GM13977 (cell line): ENCODE measurements at regions not wholly inside any gene's neighbourhood (a gene's known extent, or its start where the extent isn't known, plus 50 kb on each side); places are given as distances from the start of the nearest gene placed in this dataset.

ENCODE experiments used
- DNase-seq: peaks from one replicate; pipeline ENCODE4 v3.0.0; 2012; ENCODE audit warnings: low spot score
- in situ Hi-C: fragments of 300-500 bp; cut with MboI; formaldehyde crosslinking; loops from one replicate; pipeline ENCODE4 v1.12.0; 2022; ENCODE audit warnings: low sequenced_read_pairs, low pct_unique_long_range_greater_than_20kb, mixed read lengths, inconsistent platforms; ENCODE audit not compliant: unreplicated experiment
- TF ChIP-seq, protein P1 (sequence below): IDR thresholded peaks from 2 replicates; pipeline ENCODE4 v1.5.1; 2012; ENCODE audit warnings: mild to moderate bottlenecking, control low read depth; ENCODE audit not compliant: insufficient read depth; ENCODE audit errors: extremely low read depth, missing control alignments

DNA sequence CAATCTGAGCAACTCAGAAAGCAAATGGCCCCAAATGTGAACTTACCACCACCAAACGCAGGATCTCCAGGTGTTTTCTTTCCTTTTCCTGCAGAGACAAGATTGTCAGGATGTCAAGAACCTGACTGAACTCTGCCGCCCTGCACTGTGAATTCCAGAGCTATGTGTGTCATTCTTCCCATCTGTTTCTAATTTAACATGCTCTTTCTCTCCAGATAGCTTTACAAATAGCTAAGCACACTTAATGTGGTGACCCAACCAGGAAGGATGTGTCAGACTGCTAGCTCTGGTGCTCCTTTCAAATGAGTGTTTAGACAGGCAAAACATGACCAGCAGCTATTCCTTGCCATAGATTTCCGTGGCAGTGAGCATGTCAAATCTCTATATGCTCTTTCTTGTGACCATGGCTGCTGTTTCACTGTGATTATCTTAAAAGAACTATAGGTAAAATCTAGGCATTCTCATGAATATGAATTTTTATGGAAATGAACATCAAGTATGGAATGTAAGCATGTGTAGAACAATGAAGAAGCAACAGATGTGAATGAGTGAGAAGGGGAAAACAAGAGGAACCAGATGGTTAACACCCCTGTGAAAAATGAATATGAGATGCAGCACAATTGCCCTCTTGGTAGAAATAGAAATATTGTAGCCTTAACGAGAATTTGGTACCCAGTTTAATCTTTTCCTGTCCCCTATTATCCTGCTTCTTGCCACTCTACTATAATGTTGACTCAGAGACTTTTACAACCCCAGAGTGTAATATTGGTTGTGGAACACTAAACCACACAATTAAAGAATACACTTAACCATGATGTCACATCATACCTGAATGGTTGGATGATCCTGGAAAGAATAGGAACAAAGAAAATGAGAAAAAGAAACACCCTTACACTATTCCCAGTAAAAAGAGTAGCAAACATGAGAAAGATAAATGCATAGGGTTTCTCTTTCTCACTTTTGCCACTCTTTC is 247.8 kb upstream of the DKK2 start:
- no peak for DNase-seq
- TF ChIP-seq, protein P1, sequence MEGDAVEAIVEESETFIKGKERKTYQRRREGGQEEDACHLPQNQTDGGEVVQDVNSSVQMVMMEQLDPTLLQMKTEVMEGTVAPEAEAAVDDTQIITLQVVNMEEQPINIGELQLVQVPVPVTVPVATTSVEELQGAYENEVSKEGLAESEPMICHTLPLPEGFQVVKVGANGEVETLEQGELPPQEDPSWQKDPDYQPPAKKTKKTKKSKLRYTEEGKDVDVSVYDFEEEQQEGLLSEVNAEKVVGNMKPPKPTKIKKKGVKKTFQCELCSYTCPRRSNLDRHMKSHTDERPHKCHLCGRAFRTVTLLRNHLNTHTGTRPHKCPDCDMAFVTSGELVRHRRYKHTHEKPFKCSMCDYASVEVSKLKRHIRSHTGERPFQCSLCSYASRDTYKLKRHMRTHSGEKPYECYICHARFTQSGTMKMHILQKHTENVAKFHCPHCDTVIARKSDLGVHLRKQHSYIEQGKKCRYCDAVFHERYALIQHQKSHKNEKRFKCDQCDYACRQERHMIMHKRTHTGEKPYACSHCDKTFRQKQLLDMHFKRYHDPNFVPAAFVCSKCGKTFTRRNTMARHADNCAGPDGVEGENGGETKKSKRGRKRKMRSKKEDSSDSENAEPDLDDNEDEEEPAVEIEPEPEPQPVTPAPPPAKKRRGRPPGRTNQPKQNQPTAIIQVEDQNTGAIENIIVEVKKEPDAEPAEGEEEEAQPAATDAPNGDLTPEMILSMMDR = no peak
- in situ Hi-C loops = no loop called here

DNA sequence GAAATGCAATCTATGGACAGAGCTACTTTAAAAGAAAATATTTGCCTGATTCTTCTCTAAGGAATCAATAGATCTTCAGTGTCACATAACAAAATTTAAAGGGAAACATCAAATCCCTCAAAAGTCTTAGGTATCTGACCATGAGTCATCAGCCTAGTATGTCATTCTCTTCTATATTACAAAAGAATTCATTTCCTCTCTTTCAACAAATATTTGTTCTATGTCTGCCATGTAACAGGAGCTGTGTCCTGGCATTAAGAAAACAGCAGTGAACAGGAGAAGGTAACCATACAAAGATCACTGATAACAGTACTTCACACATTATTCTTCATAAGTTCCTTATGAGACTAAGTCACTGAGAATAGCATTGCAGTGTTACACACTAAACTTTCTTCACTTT is 243.6 kb upstream of the DKK2 start:
- in situ Hi-C loops = no loop called here
- TF ChIP-seq, protein P1 = no peak
- DNase-seq = no peak

DNA sequence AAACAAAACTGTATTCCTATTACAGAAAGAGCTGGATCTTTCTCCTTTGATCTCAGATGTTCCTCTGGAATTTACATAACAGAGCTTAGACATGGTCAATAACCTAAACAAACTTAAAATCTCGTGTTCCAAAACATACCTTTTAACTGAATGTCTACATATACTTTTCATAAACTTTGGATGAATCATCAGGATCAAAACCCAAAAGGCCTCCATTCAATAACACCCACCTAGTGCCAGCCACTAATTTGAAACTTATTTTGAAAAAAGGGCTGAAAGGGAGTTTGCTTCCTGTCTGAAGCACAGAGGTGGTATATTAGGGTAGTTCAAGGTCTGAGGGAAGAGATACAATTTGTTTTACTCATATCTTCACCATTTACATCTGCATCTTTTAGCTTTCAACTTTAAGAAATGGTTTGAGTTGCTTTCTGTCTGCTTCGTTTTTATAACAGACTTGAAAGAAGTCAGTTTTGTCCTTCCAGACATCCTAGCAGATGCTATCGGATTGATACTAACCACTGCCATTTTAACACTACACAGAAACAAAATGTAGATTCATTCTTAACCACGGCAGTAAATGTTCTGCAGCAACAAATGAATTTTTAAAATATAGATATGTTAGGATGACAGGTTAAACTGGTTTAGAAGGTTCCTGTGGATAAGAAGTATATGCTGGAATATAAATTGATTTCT is 242.8 kb upstream of the DKK2 start:
- no peak for DNase-seq
- TF ChIP-seq, protein P1 = no peak
- in situ Hi-C loops = no loop called here

DNA sequence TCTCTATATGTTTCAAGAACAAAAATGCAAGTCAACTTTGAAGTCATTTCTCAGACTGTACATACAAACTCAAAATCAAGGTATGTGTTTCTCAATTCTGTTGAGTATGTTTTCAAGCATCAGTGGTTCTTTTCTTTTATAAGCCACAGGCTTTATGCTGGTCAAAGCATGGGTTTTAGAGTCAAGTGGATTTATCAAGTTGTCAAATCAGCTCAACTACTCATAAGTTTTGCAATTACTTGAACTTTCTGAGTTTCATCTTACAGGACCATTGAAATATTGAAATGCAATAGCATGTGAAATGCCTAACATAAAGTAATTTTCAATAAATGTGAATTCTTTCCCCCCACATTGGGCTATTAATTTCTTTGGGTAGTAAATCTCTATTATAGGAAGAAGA is 239.9 kb upstream of the DKK2 start:
- TF ChIP-seq, protein P1 = no peak
- in situ Hi-C loops = no loop called here
- DNase-seq = no peak

DNA sequence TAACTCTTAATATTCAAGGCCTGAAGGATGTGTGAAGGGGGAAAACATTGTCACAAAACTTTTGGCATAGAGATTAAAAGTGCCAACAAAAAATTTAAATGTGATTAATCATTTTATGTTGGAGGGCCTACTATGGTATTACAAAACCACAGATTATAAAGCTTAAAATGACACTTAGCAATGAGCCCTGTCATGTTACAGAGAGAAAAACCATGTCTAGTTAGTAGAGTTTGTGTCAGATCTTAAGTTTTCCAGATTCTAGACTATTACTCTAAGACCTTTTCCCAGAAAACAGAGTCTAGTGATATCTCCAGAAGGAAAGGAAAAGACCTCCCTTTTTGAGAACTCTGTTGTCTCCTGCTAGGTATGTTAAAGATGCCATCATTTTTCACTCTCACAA is 239.1 kb upstream of the DKK2 start:
- in situ Hi-C loops = no loop called here
- no peak for DNase-seq
- TF ChIP-seq, protein P1 = no peak

DNA sequence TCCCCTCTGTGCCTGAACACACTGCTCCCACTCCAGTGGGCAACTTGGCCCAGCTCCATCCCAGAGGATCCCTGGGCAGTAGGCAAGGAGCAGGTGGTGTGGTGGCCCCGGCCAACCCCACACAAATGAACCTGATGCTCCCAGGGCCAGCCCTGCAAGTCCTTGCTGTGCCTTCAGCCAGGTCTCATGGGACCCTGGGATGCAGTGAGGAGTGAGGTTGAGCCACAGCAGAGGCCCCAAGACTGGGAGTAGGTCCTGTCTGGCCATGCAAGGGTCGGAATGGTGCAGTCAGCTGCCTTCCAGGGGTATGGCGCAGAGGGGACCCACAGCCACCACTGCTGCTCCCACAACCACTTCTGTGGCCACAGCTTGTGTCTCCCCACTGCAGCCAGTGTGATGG is 234.5 kb upstream of the DKK2 start:
- DNase-seq = no peak
- in situ Hi-C loops = no loop called here

More for the DNA sequence above, 234.5 kb upstream of the DKK2 start:
- TF ChIP-seq, protein P1 = no peak
